ENCODE measurements at regions not wholly inside any gene's neighbourhood (a gene's known extent, or its start where the extent isn't known, plus 50 kb on each side); places are given as distances from the start of the nearest gene placed in this dataset.

DNA sequence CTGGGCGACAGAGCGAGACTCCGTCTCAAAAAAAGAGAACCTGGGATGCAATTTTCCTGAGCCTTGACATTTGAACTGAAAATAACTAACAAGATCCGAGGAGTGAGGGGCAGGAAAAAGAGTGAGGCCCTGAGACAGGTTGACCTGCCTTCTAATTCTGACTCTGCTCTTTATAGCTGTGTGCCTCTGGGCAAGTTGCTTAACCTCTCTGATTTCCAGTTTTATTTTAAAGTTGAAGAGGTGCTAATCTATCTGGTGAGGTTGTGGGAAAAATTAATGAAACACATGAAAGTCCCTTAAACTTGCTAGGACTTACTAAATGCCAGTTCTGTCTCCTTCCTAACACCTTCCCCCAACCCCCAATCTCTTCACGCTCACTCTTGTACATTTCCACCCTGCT is 108.4 kb upstream of the MGAT5 start:
- TF ChIP-seq, protein P1, sequence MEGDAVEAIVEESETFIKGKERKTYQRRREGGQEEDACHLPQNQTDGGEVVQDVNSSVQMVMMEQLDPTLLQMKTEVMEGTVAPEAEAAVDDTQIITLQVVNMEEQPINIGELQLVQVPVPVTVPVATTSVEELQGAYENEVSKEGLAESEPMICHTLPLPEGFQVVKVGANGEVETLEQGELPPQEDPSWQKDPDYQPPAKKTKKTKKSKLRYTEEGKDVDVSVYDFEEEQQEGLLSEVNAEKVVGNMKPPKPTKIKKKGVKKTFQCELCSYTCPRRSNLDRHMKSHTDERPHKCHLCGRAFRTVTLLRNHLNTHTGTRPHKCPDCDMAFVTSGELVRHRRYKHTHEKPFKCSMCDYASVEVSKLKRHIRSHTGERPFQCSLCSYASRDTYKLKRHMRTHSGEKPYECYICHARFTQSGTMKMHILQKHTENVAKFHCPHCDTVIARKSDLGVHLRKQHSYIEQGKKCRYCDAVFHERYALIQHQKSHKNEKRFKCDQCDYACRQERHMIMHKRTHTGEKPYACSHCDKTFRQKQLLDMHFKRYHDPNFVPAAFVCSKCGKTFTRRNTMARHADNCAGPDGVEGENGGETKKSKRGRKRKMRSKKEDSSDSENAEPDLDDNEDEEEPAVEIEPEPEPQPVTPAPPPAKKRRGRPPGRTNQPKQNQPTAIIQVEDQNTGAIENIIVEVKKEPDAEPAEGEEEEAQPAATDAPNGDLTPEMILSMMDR (conservative IDR thresholded peaks at IDR 0.05; ENCODE audit: low read depth, low read length): no peak
- no peak for TF ChIP-seq EZH2 (IDR thresholded peaks at IDR 0.05; ENCODE audit: borderline replicate concordance, low read depth, low read length, poor library complexity, severe bottlenecking)

All from A673 (cell line).